ENCODE measurements at regions not wholly inside any gene's neighbourhood (a gene's known extent, or its start where the extent isn't known, plus 50 kb on each side); places are given as distances from the start of the nearest gene placed in this dataset.

- H3K36me3 ChIP-seq (ENCODE audit: insufficient read depth, low read length), result no peaks in the 10 kb centered on the region
- no peak overlapping the region for H3K27ac ChIP-seq (ENCODE audit: low read length)
- no peak overlapping the region for H3K4me2 ChIP-seq (ENCODE audit: low read depth, low read length, poor library complexity, severe bottlenecking)
- no peak for DNase-seq
- H3K9ac ChIP-seq (ENCODE audit: low read length), result no peak overlapping the region
- H2AFZ ChIP-seq (ENCODE audit: low read length), result no peak overlapping the region
- H3K27me3 ChIP-seq (ENCODE audit: low read length), result no peaks in the 10 kb centered on the region
- no peaks in the 10 kb centered on the region for H3K9me2 ChIP-seq (replicated peaks; ENCODE audit: insufficient read depth, low read length)
- no peak overlapping the region for H3K4me3 ChIP-seq (ENCODE audit: low read length)
- H3K9me3 ChIP-seq (ENCODE audit: low read length), result no peaks in the 10 kb centered on the region
- no peaks in the 10 kb centered on the region for H3K79me2 ChIP-seq (ENCODE audit: low read length)
- H3K4me1 ChIP-seq (ENCODE audit: low read length), result no peaks in the 10 kb centered on the region
- no peaks in the 10 kb centered on the region for H4K20me1 ChIP-seq (ENCODE audit: insufficient read depth, low read depth, low read length)
These were observed 93.3 kb upstream of the ASAP2 start for GRCh38 chr2:9113262-9113661.

- Histone ChIP-seq H3K4me3 (ENCODE audit: low read length) (no peak overlapping the region), H3K9ac (ENCODE audit: low read length) (no peak overlapping the region), H3K27ac (ENCODE audit: low read length) (no peak overlapping the region), H3K4me1 (ENCODE audit: low read length) (no peaks in the 10 kb centered on the region), H3K9me3 (ENCODE audit: low read length) (no peaks in the 10 kb centered on the region), H3K36me3 (ENCODE audit: insufficient read depth, low read length) (no peaks in the 10 kb centered on the region), H3K27me3 (ENCODE audit: low read length) (no peaks in the 10 kb centered on the region), H3K9me2 (replicated peaks; ENCODE audit: insufficient read depth, low read length) (no peaks in the 10 kb centered on the region), H3K4me2 (ENCODE audit: low read depth, low read length, poor library complexity, severe bottlenecking) (no peak overlapping the region), H3K79me2 (ENCODE audit: low read length) (no peaks in the 10 kb centered on the region), H4K20me1 (ENCODE audit: insufficient read depth, low read depth, low read length) (no peaks in the 10 kb centered on the region), H2AFZ (ENCODE audit: low read length) (no peak overlapping the region)
- DNase-seq, result no peak
These were observed 94.4 kb upstream of the ASAP2 start for GRCh38 chr2:9112079-9112721.

DNA sequence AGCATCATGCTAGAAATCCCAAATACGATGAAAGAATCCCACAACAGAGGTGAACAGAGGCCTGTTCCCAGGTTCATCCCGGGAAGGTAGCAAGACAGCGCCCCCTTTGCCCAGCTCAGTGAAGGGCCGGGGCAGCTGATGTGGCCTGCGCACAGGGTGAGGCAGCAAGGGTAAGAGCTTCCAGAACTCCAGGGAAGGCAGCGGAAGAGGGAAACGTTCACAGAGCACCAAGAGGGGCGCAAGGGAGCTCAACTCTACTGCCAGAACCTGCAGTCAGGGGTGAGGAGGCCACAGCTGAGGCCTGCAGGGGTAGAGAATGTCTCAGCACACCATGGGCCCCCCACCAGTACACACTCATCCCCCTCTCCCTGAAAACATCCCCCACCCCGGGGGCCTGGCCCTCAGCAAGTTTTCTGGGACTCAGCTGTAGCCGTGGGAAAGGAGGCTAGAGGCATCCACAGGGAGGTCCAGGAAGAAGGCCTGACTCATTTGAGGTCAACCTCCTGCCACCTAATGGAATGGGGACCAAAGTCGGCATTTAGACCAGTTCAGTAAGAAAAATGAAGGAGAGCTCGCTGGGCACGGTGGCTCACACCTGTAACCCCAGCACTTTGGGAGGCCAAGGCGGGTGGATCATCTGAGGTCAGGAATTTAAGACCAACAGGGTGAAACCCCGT, 95.6 kb upstream of the ASAP2 start:
- H3K9ac ChIP-seq (ENCODE audit: low read length), result no peak overlapping the region
- no peaks in the 10 kb centered on the region for H3K4me1 ChIP-seq (ENCODE audit: low read length)
- no peaks in the 10 kb centered on the region for H3K36me3 ChIP-seq (ENCODE audit: insufficient read depth, low read length)
- H3K27me3 ChIP-seq (ENCODE audit: low read length), result no peaks in the 10 kb centered on the region
- H3K79me2 ChIP-seq (ENCODE audit: low read length), result no peaks in the 10 kb centered on the region
- DNase-seq, result no peak
- H3K27ac ChIP-seq (ENCODE audit: low read length), result no peak overlapping the region
- H3K4me3 ChIP-seq (ENCODE audit: low read length), result no peak overlapping the region
- H4K20me1 ChIP-seq (ENCODE audit: insufficient read depth, low read depth, low read length), result no peaks in the 10 kb centered on the region
- no peaks in the 10 kb centered on the region for H3K9me2 ChIP-seq (replicated peaks; ENCODE audit: insufficient read depth, low read length)
- no peaks in the 10 kb centered on the region for H3K9me3 ChIP-seq (ENCODE audit: low read length)
- H2AFZ ChIP-seq (ENCODE audit: low read length), result no peak overlapping the region
- no peak overlapping the region for H3K4me2 ChIP-seq (ENCODE audit: low read depth, low read length, poor library complexity, severe bottlenecking)

DNA sequence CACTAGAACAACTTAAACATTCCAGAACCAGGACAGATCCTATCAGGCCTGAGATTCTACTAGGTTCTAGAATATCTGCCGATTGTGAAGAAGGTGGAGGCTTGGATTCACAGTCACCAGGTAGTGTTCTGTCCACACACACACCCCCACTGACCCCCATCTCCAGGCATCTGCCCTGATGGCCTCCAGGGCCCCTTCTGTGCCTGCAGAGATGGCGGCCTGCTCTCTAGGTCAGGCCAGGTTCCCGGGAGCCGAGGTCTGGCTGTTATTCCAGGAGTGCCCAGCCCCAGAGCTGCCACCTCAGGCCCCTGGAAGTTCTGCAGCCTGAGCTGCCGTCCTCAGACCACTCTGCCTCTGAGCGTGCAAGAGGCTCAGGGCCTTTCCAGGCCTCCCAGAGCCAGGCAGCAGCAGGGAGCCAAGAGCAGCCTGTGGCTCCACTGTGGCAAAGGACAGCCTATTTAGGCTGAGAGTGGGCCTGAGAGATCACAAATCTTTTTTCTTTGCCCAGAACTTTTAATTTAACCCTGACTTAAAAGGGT, 96.2 kb upstream of the ASAP2 start:
- H3K36me3 ChIP-seq (ENCODE audit: insufficient read depth, low read length), result no peaks in the 10 kb centered on the region
- no peaks in the 10 kb centered on the region for H3K4me1 ChIP-seq (ENCODE audit: low read length)
- H3K9me3 ChIP-seq (ENCODE audit: low read length), result no peaks in the 10 kb centered on the region
- H3K79me2 ChIP-seq (ENCODE audit: low read length), result no peaks in the 10 kb centered on the region
- H3K27me3 ChIP-seq (ENCODE audit: low read length), result no peaks in the 10 kb centered on the region
- H3K4me3 ChIP-seq (ENCODE audit: low read length), result no peak overlapping the region
- no peak overlapping the region for H3K27ac ChIP-seq (ENCODE audit: low read length)
- H3K4me2 ChIP-seq (ENCODE audit: low read depth, low read length, poor library complexity, severe bottlenecking), result no peak overlapping the region
- no peak for DNase-seq
- no peak overlapping the region for H2AFZ ChIP-seq (ENCODE audit: low read length)
- no peaks in the 10 kb centered on the region for H3K9me2 ChIP-seq (replicated peaks; ENCODE audit: insufficient read depth, low read length)
- no peak overlapping the region for H3K9ac ChIP-seq (ENCODE audit: low read length)
- no peaks in the 10 kb centered on the region for H4K20me1 ChIP-seq (ENCODE audit: insufficient read depth, low read depth, low read length)

DNA sequence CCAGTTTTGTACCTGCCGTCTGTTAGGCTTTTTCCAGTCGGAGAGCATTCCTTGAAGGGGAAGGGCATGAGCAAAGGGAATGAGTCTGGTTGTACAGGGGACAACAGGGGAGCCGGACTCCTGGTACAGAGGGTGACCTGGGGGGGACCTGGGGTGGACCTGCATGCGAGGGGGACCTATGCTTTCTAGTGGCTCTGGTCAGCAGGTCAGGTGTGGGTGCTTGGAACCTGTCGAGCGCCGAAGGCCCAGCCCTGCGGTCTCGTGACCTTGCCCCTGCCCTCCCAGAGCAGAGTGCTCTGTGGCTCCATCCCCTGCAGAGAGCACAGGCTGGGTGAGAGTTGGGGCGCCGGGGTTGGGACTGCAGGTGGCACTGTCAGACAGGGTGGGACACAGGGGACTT, 96.7 kb upstream of the ASAP2 start:
- DNase-seq, result no peak
- no peak overlapping the region for H2AFZ ChIP-seq (ENCODE audit: low read length)
- no peaks in the 10 kb centered on the region for H3K9me3 ChIP-seq (ENCODE audit: low read length)
- H4K20me1 ChIP-seq (ENCODE audit: insufficient read depth, low read depth, low read length), result no peaks in the 10 kb centered on the region
- H3K4me2 ChIP-seq (ENCODE audit: low read depth, low read length, poor library complexity, severe bottlenecking), result no peak overlapping the region
- H3K27me3 ChIP-seq (ENCODE audit: low read length), result no peaks in the 10 kb centered on the region
- no peaks in the 10 kb centered on the region for H3K9me2 ChIP-seq (replicated peaks; ENCODE audit: insufficient read depth, low read length)
- no peak overlapping the region for H3K4me3 ChIP-seq (ENCODE audit: low read length)
- H3K79me2 ChIP-seq (ENCODE audit: low read length), result no peaks in the 10 kb centered on the region
- H3K9ac ChIP-seq (ENCODE audit: low read length), result no peak overlapping the region
- H3K36me3 ChIP-seq (ENCODE audit: insufficient read depth, low read length), result no peaks in the 10 kb centered on the region
- H3K27ac ChIP-seq (ENCODE audit: low read length), result no peak overlapping the region
- H3K4me1 ChIP-seq (ENCODE audit: low read length), result no peaks in the 10 kb centered on the region

- H3K4me2 ChIP-seq (ENCODE audit: low read depth, low read length, poor library complexity, severe bottlenecking), result no peak overlapping the region
- H3K9me3 ChIP-seq (ENCODE audit: low read length), result no peaks in the 10 kb centered on the region
- DNase-seq, result no peak
- H2AFZ ChIP-seq (ENCODE audit: low read length), result no peak overlapping the region
- no peaks in the 10 kb centered on the region for H4K20me1 ChIP-seq (ENCODE audit: insufficient read depth, low read depth, low read length)
- no peaks in the 10 kb centered on the region for H3K27me3 ChIP-seq (ENCODE audit: low read length)
- no peak overlapping the region for H3K27ac ChIP-seq (ENCODE audit: low read length)
- H3K36me3 ChIP-seq (ENCODE audit: insufficient read depth, low read length), result no peaks in the 10 kb centered on the region
- no peak overlapping the region for H3K4me3 ChIP-seq (ENCODE audit: low read length)
- H3K9ac ChIP-seq (ENCODE audit: low read length), result no peak overlapping the region
- no peaks in the 10 kb centered on the region for H3K79me2 ChIP-seq (ENCODE audit: low read length)
- no peaks in the 10 kb centered on the region for H3K9me2 ChIP-seq (replicated peaks; ENCODE audit: insufficient read depth, low read length)
- no peaks in the 10 kb centered on the region for H3K4me1 ChIP-seq (ENCODE audit: low read length)
These were observed 98.2 kb upstream of the ASAP2 start for GRCh38 chr2:9108210-9108967.

DNA sequence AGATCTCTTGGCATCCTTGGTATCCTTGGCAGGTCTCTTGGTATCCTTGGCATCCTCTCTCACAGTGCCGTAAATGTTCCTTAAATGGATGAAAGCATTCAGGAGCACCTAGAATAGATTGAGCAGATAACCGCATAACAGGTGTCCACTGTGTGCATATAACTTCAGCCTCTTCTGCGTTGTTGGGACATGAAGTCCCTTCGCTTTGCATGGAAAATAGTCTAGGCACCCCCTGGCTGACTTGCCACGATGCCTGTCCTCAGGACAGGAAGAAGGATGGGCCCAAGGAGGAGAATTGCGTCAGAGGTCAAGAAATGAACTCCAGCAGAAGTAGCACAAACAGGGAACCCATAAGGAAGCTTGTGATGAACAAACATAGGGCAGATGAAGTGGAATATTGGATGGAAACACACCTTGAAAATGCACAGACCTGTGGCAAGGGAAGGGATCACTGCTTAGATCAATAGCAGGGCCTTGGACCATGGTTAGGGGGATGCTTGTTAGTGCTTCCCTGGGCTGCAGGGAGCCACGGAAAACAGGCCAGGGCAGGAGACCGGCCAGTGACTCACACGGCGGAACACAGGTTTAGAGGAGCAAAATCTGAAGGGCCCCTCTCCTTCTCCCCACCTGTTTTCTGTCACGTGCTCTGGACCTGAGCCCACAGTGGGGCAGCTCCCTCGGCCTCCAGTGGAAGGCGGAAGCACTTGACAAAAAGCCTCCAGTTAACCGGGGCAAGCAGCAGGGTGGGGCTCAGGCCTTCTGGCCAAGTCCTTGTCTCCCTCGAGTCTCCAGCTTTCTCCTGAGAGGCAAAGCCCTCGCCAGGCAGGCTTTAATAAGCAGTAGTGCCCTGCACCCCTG, 99.2 kb upstream of the ASAP2 start:
- no peak overlapping the region for H2AFZ ChIP-seq (ENCODE audit: low read length)

More for the DNA sequence above, 99.2 kb upstream of the ASAP2 start:
- no peak overlapping the region for H3K4me2 ChIP-seq (ENCODE audit: low read depth, low read length, poor library complexity, severe bottlenecking)
- H4K20me1 ChIP-seq (ENCODE audit: insufficient read depth, low read depth, low read length), result no peaks in the 10 kb centered on the region
- no peak overlapping the region for H3K27ac ChIP-seq (ENCODE audit: low read length)
- H3K36me3 ChIP-seq (ENCODE audit: insufficient read depth, low read length), result no peaks in the 10 kb centered on the region
- H3K4me3 ChIP-seq (ENCODE audit: low read length), result no peak overlapping the region
- no peaks in the 10 kb centered on the region for H3K9me3 ChIP-seq (ENCODE audit: low read length)
- DNase-seq, result no peak
- no peaks in the 10 kb centered on the region for H3K27me3 ChIP-seq (ENCODE audit: low read length)
- no peaks in the 10 kb centered on the region for H3K79me2 ChIP-seq (ENCODE audit: low read length)
- H3K4me1 ChIP-seq (ENCODE audit: low read length), result no peaks in the 10 kb centered on the region
- no peak overlapping the region for H3K9ac ChIP-seq (ENCODE audit: low read length)
- no peaks in the 10 kb centered on the region for H3K9me2 ChIP-seq (replicated peaks; ENCODE audit: insufficient read depth, low read length)
